ENCODE measurements at regions not wholly inside any gene's neighbourhood (a gene's known extent, or its start where the extent isn't known, plus 50 kb on each side); places are given as distances from the start of the nearest gene placed in this dataset.

DNA sequence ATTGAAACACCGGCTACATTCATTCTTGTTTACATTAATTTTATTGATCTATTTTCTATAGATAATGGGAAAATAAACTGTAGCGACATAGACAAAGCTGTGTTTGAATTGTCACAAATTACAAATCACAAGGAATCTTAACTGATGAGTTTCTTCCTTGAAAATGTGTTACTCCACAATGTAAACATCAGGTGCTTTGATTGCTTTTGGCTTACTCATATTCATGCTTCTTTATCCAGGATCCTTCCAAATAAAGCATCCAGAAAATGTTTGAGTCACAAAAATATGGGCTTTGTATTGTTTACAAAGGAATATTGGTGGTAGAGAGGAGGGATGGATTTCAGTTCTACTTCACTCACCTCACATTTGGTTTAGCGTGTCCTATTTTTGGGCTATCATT lies 64.0 kb downstream of the BMP2 start:
- no peak for DNase-seq

DNA sequence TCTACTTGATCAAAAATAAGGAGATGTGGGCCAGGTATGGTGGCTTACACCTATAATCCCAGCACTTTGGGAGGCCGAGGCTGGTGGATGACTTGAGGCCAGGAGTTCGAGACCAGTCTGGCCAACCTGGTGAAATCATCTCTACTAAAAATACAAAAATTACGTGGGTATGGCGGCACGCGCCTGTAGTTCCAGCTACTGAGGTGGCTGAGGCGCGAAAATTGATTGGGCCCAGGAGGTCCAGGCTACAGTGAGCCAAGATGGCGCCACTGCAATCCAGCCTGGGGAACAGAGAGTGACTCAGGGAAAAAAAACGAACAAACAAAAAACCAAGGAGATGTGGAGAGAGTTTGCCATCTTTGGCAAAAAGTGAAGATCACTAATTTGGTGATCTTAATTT lies 65.3 kb downstream of the BMP2 start:
- no peak for DNase-seq

DNA sequence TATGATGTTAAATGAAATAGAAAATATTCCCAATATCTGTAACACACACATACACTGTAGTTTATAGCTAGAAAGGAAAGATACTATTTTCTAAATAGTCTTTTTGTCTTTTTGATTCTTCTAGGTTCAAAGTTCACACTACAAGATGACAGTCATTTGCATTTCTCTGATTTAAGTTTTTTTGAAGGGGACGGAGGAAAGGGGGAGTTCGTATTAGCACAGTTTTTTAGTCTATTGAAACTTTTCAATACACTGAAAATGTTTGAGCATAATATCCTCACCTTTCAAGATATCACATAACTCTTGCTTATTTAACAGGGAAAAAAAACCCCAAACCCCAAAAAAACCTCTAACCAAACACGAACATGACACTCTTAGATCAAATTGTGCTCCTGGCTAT lies 68.1 kb downstream of the BMP2 start:
- DNase-seq = no peak

DNA sequence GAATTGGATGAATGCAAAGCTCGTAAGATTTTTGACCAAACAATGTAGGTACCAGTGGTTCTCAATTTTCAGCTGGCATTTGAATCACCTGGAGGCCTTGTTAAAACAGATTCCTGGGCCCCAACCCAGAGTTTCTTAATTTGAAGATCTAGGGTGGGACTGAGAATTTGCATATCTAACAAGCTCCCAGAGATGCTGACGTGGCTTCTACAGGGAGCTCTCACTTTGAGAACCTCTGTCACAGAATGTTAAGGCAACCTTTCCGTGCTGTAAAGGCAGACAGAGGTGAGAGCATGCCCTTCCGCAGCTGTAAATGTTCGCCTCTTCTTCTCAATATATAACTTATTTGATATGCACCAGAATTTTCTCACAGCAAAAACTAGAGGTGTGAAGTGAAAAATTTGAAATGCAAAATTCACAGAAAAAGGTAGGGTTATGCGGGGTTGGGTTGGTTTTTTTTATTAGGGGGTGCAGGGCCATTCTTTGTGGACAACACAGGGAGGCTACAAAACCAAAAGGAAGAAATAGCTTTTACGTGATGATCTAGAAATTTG lies 69.4 kb downstream of the BMP2 start:
- DNase-seq = no peak

DNA sequence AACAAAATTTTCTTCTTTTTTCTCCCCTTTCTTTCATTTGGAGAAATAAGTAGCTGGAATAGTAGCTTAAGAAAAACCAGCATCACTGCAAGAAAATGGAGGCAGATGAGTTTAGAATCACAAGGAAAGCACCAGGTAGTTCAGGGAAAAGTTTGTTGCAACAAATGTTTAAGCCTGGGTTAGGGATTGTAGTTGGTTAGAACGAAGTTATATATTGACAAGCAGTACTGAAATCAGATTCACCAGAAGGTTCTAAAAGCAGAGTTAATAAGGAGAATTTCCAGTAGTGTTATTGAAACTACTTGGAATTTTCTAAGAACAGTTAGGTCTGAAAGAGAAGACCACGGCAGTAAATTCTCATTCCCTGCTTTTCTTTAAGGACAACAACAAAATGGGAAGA lies 70.2 kb downstream of the BMP2 start:
- DNase-seq = no peak

DNA sequence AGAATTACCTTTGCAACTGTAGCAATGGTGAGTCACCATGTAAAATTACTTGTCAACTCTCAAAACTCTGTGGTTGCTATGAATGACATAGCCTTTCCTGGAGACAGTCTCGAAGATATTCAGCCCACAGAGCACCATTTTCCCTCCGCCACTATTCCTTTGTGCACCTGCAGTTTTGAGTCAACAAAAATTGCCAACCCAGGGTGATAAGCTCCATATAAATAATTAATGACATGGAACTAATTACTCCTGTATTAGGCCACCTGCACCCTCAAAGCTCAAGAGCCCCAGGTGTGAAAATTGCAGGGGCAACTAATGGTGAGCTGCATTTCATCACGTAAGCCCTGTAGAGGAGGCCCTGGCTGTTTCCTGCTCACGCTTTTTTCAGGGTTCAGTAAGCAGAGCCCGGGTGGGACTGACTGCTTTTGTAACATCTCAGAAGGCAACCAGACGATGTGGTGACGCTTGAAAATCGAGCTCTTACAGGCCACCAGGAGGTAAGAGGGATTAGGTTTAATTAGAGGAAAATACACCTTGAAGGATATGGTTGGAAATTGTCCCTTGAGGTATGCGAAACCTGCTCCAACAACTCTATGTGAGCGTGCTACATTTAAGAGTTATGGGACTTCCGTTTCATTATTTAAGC lies 70.8 kb downstream of the BMP2 start:
- peak; percentile 34 for DNase-seq

DNA sequence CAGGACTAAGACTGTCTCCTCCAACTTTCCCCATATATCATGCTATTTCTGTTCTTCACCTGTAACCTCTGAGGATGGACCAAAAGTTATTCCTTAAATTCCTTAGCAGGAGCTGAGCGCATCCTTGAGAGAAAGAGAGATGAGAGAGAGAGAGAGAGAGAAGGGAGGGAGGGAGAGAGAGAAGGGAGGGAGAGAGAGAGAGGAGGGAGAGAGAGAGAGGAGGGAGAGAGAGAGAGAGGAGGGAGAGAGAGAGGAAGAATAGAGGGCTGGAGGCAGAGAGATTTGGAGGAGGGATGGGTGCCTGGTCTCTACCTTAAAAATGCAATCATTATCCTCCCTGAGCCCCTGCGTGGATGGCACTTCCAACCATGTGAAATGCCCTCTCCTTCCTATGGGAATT lies 73.6 kb downstream of the BMP2 start:
- no peak for DNase-seq

DNA sequence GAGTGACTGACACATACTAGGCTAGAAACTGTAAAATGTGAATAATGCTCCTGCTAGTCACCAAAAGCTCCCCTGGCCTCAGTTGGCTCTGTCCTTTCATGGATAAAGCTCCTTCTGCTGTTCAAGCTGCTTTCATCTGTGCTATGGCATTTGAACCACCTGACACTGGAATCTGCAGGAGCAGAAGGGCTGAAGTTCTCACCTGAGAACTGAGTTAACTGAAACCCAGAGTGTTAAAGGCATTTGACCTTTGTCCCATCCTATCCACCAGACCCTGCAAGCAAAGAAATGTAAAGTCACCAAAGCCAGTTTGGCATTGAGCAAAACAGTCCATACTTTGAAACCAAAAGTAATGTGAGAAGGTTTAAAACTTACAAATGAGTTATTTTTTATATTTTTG lies 77.7 kb downstream of the BMP2 start:
- no peak for DNase-seq

DNA sequence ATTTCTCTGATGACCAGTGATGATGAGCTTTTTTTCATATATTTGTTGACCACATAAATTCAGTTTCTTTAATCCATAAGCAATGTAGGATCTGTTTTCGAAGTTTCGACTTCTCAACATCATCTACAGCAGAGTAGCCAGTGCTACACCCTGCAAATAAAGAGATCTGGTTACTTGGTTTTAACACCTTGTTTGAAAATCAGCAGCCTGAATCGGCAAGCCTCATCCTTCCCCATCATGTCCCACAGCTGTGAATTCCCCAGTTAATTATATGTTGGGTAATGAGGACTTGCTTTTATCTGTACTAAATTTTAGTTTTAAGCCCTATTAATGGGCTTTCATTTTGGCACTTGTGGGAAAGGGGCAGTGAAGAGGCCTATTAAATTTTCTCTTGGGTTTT lies 80.6 kb downstream of the BMP2 start:
- no peak for DNase-seq

DNA sequence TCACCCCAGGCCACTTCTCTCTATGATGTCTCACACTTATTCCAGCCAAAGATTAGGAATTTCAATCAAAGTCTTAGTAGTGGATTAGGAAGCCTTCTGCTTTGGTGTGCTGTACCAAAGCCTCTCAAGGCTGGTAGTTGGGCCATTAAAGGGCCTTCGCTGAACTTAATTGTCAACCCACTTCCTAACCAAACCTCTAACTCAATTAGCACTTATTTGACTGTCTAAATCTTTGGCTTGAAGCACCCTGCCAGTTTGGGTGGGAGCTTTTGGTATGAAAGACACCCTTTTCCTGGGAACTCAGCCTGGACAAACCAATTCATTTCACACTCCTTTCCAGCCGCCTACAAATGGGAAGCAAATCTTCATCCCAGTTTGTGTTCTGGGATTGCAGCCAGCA lies 81.5 kb downstream of the BMP2 start:
- no peak for DNase-seq

DNA sequence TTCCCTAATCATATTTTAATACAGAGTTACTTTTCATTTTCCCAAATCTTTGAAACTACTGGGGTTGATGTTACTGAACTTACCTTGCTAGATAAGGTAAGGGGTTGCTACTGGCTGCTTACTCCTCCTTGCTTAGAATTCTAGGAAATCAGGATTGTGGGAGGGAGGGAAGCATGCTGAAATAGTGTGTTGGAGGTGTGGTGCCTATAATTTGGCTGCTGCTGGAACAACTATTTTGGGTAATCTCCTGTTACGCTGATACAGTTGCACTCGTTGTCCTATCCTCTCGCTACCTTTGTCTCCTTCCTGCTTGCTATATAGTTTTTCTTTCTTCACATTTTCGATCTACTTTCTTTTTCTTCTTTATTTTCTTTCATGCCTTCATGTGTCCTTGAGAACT lies 83.7 kb downstream of the BMP2 start:
- no peak for DNase-seq

DNA sequence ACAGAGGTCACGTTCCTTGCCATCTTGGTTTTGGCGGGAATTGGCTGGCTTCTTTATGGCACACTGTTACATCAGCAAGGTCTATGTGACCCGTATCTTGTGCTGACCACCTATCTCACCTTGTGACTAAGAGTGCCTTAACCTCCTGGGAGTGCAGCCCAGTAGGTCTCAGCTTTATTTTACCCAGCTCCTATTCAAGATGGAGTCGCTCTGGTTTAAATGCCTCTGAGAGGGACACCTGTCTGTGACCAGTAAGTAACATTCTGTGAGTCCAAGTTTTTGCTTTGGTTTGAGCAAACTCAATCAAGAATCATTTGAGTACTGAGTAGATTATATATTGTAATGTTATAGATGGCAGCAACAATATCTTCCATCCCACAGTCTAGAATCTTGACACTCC lies 85.0 kb downstream of the BMP2 start:
- DNase-seq = no peak

DNA sequence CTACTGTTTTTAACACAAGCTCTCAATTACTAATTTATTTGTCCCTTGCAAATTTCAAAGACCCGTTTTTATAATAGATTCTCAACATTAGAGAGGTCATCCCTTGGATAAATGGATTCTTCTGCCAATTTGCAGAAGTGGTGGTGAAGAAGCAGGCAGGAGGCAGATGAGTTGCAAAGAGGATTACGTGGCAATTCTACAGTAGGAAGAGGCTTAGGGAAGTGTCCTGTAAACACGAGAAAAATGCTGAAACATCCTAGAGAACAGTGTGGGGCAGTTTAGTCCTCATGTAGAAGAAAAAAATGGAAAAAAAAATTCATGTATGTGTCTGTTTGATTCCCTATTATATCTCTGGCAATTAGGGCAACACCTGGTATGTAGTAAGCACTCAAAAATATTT lies 87.6 kb downstream of the BMP2 start:
- no peak for DNase-seq

DNA sequence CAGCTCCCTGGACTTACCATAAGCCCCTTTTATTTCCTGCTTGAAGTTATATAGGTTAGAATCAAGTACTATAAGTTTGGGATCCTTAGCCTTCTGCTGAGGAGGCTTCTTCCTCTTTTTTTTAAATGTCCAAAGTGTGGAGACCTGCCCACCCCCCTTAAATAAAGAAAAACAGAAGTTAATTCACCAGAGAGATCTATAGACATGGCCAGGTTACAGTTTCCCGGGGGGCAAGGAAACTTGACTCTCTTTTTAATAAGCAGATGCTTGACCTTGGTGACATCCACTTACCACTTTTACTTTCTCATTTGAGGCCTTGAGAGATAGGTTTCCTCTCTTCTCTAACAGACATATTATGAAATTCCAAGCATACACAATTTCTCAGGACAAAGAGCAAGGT lies 88.3 kb downstream of the BMP2 start:
- no peak for DNase-seq

DNA sequence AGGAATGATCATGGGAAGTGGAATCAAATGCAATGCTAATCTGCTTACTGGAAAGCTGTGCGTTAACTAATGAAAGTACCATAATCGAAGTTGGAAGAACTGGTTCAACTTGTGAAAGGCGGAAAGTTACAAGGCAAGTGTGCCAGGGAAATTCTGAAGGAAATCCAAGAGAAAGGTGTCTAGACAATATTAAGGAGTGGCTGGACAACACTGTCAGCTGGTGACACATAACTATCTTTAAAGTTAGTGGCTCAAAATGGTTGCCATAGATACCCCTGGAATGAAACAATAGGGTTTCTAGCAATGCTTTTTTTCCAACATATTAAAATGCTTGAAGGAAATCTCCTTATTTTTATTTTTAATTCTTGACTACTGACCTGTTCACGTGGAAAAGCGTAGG lies 90.4 kb downstream of the BMP2 start:
- no peak for DNase-seq

DNA sequence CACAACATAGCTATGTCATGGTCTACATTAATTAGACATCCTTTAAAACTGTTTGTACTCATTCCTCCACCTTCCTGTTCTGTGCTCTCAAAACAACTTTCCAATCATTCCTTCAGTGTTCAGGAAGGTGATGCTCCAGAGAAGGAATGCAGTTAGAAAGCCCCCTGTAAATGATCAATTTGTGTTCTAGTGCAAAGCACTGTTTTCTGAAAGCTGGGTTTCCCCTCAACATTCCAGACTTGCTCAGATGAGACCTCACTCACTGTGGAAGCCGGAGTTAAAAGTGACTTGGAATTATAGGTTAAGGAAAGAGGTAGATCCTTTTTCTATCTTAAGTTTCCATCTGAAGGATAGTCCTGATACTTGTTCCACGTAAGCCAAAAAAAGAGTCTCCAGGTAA lies 95.9 kb downstream of the BMP2 start:
- DNase-seq = no peak

DNA sequence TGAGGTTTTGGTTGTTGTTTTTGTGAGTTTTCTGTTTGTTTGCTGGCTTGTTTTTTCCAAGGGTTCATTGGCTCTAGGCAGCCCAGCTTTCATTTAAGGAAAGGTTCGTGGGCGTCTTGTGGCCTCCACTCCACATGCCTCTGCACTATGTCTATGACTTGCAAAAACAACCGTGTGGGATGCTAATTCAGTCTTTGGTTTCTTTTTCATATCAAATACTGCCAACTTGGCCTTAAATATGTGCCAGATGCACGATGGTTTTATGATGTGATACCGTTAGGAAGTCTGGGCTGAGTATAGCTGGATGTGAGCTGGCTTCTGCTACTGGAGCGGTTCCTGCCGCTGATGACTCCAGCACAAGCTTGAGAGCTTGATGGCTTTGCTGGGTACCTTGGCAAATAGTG lies 96.3 kb downstream of the BMP2 start:
- no peak for DNase-seq

DNA sequence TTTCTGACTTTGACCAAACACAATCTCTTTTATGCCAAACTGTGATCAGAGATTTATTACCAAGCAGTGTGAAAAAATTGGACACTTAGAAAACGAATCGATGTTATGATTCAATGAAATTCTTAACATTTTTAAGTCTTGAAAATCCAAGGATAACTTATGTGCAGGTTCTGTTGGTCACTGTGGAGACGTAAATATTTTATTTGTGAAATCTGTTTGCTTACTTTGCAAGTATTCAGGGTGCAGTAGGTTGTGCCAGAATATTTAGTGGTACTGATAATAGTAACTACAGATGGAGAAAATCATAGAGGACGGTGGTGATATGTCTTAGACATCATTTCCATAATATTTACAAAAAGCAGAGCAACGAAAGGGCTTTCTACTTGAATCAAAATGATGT lies 97.3 kb downstream of the BMP2 start:
- no peak for DNase-seq

DNA sequence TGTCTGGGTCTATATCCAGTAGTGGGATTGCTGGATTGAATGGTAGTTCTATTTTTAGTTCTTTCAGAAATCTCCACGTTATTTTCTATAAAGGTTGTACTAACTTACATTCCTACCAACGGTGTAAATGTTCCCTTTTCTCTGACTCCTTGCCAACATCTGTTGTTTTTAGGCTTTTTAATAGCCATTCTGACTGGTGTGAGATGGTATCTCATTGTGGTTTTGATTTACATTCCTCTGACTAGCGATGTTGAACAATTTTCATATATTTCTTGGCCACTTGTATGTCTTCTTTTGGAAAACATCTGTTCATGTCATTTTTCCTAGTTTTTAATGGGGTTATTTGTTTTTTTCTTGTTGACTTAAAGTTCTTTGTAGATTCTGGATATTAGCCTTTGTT lies 99.3 kb downstream of the BMP2 start:
- no peak for DNase-seq

DNA sequence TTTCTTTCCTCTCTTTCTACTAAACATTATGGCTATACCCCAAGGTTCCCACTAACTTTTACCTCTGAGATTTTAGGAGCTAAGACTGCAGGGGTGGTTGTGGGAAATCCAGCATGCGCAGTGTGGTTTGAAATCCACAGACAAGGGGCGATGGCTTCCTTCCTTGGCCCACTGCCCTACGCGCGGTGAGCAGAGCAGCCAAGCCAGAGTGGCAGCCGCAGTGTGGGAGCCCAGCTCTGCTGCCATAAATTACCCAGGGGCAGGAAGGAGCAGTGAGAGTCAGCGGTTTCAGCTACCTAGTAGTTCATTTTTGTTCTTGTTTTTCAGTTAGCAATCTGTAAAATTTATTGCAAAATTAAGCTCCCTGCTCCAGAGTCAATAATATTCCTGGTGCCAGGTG lies 101.4 kb downstream of the BMP2 start:
- no peak for DNase-seq

DNA sequence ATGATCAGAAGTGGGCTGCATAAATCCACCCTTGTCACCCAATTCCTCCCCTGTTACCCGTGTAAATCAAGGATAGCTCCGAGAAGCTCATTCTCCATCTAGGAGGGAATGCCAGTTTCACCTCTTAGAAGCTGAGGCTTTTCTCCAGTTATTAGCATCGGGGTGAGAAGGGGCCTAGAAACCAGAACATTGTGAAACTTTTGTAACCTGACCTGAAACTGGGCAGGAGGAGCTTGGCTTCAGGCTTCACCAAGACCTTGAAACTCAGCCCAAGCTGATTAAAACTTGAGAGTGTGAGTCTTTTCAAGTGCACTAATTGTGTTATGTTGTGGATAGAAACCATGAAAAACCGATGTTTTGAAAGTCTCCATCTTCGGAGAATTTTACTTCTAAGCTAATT lies 103.1 kb downstream of the BMP2 start:
- no peak for DNase-seq

DNA sequence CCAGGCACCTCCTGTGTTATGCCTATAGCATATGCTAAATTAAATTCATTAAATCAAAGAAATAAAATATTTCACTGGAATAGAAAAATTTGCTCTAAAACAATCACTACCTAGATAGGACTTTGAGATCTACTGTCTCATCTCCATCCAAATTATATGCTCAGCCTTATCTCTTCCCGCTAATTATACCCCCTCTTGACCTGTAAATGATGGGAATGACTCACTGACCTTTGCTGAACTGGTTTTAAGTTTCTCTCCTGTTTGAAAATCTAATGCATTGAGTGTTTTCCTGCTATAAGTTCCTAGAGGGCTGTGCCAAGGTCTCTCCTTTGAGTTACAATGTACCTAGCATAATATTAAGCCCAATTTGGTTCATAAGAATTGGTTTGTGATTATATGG lies 110.1 kb downstream of the BMP2 start:
- DNase-seq = no peak

DNA sequence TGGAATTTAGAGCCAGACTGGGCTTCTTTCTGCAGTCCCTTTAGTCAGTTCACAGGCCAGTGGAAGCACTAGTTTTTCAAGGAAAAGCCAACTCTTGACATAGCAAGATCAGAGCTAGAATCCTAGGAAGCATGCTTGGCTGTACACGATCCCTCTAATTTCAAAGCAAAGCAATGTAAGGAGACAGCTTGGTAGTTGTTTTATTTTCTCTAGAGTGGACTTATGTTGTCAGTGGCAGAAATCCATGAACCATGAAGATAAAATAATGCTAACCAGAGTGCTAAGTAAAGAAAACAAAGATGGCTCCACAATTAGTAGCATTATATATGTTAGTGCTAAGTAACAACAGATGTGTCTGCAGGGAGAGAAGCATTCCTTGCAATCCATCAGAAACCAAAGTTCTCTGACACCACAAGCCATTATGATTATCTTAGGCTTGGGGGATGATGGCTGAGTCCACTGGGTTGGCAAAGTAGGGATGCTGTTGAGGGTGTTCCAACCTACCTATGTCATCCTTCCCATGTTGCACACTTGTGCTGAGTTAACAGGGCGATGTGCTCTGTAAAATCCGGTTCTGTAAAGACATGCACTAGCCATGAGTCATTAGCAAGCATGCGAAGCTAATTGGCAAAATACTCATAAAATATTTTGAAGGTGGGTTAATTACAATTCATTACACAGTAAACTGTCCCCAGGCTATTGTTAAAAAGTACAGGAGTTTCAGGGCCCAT lies 115.2 kb downstream of the BMP2 start:
- DNase-seq = no peak

DNA sequence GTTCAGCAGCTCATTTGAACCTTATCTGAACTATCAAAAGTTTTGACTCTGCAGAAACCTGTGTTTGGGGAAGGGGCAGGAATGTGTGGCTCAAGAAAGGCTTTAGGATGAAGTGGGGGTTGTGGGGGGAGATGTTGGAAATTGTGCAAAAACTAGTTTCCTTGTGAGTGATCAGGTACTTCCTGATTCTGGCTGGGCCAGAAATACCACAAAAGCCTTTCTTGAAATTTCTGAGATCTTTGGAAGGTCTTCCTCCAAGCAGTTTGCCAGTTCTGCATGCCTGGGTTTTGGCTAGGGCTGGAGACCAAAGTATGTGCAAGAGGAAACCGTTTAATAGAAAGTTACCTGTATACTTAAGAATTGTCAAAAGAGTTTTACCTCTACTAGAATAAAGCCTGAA lies 116.6 kb downstream of the BMP2 start:
- no peak for DNase-seq

Data from activated CD4-positive, alpha-beta T cell treated with anti-CD3 and anti-CD28 coated beads, Interleukin-10, Interleukin-2, amounts not matched to agents 100 ng/mL and 50 ng/mL, durations not matched to agents 16 hours and 8 hours (primary cell).